H7 (cell line): ENCODE measurements at regions not wholly inside any gene's neighbourhood (a gene's known extent, or its start where the extent isn't known, plus 50 kb on each side); places are given as distances from the start of the nearest gene placed in this dataset.

Experiments used
- DNase-seq: peaks from one replicate; pipeline ENCODE4 v3.0.0; 2012
- H3K27me3 ChIP-seq: 2 replicates; pipeline ENCODE4 v1.6.0; 2011; ENCODE audit warnings: mild to moderate bottlenecking, low read length; ENCODE audit not compliant: control insufficient read depth, insufficient read depth
- H3K36me3 ChIP-seq: replicated peaks from 2 replicates; pipeline ENCODE4 v1.5.1; 2011; ENCODE audit warnings: low read length; ENCODE audit not compliant: control insufficient read depth, insufficient read depth
- H3K4me3 ChIP-seq: 2 replicates; pipeline ENCODE4 v1.5.1; 2011; ENCODE audit warnings: low read depth, mild to moderate bottlenecking, control low read depth, low read length, moderate library complexity; ENCODE audit not compliant: insufficient read depth

DNA sequence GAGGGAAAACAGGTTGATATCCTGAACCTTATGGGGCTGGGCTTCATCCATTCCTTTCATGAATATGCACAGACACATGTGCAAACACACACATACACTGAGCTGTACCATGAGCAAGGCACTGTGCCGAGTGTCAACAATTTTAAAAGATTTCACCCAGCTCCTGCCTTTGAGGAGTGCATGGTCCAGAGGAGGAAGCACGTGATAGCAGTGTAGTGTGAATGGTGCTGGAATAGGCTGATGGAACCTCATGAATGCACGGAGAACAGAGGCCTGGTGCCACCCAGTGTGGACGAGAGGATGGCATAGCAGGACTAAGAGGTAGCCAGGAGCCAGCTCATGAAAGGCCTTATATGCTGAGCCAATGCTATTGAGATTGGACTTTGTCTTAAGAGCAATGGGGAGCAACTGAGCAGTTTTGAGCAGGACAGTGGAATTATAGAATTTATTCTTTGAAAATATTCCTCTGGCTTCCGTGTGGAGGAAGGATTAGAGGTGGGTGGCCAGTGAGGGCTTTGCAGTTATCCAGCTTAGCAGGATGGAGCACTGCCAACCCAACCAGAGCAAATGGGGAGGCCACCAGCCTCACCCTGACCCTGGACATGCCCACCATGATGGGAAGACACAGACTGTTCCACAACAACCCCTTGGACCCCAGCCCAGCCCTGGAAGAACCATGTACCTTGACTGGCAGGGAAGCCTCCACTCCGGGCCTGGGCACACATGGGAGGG is 84.4 kb downstream of the UNC5CL start:
- no peak for DNase-seq
- no peak overlapping the region for H3K4me3 ChIP-seq

DNA sequence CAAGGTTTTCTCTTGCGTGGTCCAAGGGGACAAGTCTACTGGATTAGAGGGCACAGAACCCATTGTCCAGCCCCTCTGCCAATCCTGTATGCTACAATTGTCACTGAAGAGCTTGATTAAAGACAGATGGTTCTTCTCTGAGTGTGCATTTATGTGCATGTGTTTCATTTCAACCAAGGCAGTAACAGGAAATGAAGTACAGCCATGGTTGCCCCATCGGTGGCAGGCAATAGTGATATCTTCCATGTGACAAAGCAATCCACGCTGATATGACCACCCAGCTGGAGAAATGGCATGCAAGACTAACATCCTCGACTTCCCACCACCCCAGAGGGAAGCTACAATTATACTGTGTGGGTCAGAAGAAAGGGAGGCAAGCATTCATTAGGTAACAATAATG is 85.5 kb downstream of the UNC5CL start:
- no peaks in the 10 kb centered on the region for H3K27me3 ChIP-seq
- H3K4me3 ChIP-seq, result no peak overlapping the region
- H3K36me3 ChIP-seq, result no peaks in the 10 kb centered on the region
- no peak for DNase-seq

More for the DNA sequence above, 84.4 kb downstream of the UNC5CL start:
- no peaks in the 10 kb centered on the region for H3K36me3 ChIP-seq
- no peaks in the 10 kb centered on the region for H3K27me3 ChIP-seq

- Histone ChIP-seq H3K4me3 (no peak overlapping the region), H3K36me3 (no peaks in the 10 kb centered on the region), H3K27me3 (no peaks in the 10 kb centered on the region)
- DNase-seq, result peak; percentile 42
Observed at GRCh38 chr6:40950986-40951698, 87.9 kb downstream of the UNC5CL start.

DNA sequence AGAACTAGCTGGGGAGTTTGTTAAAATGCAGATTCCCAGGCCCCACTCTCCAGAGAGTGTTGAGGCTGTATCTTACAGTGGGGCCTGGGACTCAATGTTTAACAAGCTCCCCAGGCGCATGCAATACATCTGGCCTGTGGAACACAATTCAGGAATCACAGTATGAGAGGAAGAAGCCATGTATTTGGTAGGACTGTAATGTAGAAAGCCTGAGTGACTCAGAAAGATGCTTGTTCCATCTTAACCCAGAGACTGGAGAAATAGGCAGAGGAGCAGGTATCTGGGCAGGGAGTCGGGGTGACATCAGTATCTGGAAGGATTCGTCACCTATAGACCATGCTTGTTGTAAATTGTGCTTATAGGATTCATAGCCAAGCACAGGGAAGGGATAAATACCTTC is 90.5 kb downstream of the UNC5CL start:
- no peaks in the 10 kb centered on the region for H3K36me3 ChIP-seq
- no peak overlapping the region for H3K4me3 ChIP-seq
- no peaks in the 10 kb centered on the region for H3K27me3 ChIP-seq
- no peak for DNase-seq

DNA sequence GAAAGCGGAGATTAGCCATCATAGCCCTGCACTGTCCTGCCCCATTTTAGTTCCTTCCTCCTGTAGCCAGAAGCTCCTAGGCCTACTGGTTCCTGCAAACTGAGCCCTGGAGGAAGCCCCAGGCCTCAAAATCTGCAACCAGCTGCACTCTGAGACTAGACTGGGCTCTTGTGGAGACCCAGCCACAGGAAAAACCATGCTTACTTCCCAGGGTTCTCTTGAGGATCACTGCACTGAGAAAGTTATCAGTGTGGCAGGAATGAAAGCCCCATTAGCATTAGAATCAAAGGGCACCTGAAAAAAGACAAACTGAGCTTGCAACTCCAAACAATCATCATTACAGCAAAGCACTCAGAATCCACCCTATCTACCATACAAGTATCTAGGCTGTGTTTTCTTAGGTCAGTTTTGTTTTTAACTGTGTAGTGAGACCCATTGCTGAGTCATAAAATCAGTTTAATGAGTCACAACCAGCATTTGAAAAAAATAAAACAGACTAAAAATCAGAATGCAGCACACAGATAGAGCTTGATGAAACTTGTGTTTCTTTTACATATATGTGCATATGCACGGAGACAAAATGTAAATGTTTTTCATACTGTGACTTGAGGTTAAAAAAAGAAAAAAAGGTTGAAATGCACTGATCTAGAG is 91.0 kb downstream of the UNC5CL start:
- DNase-seq, result peak; percentile 46
- H3K4me3 ChIP-seq, result no peak overlapping the region
- H3K27me3 ChIP-seq, result no peaks in the 10 kb centered on the region
- H3K36me3 ChIP-seq, result no peaks in the 10 kb centered on the region

DNA sequence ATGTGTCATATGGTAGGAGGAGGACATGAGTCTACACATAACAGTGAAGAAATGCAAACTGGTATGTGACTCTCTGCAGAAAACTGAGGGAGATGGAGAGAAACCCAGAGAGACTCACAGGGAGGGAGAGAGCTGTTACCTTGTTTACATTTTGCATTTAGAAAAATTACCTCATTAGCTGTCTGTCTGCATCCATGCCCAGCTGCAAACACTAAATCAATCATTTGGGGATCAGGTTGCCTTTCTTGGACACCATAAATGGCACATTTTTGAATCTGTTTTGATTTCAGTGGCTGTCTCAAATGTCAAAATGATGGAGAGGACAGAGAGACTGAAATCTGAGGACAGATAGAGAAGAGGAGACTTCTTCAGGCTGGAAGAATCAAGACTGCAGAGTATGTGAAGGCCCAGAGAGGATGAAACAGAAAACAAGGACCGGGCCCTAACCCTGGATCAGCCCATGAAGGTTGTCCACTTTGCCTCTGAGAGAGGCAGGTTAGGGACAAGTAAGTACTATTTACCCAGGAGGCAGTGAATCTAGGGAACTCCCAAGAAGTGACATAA is 92.2 kb downstream of the UNC5CL start:
- no peak for DNase-seq
- Histone ChIP-seq H3K27me3 (no peaks in the 10 kb centered on the region), H3K4me3 (no peak overlapping the region), H3K36me3 (no peaks in the 10 kb centered on the region)

GRCh38 chr6:40937491-40937890 is 101.5 kb downstream of the UNC5CL start:
- no peak for DNase-seq
- Histone ChIP-seq H3K36me3 (no peaks in the 10 kb centered on the region), H3K4me3 (no peak overlapping the region), H3K27me3 (no peaks in the 10 kb centered on the region)

DNA sequence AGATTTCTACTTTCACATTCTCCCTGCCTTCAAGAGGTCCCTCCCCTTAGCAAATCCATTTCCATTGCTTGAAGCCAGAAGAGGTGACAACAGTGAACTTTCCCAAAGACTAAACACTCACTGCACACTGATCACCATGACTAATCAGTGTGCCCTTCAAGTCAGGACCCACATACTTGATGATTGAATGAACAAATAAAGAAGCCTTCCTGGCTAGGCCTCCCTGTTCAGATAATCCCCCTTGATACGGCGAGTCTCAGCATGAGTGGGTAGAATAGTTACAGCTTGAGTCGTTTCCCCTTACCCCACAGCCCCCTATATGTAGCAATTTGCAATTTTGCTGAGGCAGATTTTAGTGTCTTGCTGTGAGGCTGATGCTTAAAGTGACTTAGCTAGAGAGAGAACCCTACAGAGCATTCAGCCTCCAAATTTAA is 102.2 kb downstream of the UNC5CL start:
- Histone ChIP-seq H3K4me3 (no peak overlapping the region), H3K27me3 (no peaks in the 10 kb centered on the region), H3K36me3 (no peaks in the 10 kb centered on the region)
- DNase-seq, result no peak

DNA sequence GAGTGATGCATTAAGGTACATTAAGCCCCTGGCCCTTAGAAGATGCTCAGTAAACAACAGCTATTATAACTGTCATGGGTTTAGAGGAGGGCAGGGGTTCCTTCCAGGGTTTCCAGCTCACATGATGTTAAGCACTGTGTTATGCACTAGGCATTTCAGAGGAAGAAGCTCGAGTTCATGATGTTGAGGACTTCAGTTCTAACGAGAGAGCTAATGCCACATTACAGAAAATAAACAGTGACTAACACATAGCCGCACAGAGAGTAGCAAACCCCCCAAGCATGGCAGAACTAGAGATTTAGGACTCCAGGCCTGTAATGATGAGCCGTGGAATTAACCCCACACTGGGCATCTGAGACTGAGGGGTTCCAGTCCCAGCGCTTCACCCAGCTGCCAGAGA is 105.2 kb downstream of the UNC5CL start:
- H3K36me3 ChIP-seq, result no peaks in the 10 kb centered on the region
- H3K27me3 ChIP-seq, result no peaks in the 10 kb centered on the region
- no peak overlapping the region for H3K4me3 ChIP-seq
- DNase-seq, result no peak

DNA sequence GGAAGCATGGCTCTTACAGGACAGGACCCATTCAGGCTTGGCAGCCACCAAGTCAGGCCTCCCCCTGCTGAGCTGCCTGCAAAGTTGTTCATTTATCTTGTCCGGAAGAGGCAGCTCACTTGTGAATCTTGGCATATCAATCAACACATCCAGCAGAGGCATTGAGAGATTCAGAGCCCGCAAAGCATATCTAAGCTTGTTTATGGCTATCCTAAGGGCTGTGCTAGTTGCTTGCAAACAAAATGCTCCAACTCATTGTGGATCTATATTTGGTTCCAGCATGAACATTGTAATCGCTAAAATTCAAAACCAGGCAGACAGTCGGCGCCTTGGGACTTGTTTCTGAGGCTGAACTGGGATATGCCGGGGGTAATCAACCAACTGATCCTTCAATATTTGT is 106.1 kb downstream of the UNC5CL start:
- H3K36me3 ChIP-seq, result no peaks in the 10 kb centered on the region
- no peak for DNase-seq
- H3K27me3 ChIP-seq, result no peaks in the 10 kb centered on the region
- no peak overlapping the region for H3K4me3 ChIP-seq

GRCh38 chr6:40932366-40932765 is 106.7 kb downstream of the UNC5CL start:
- H3K27me3 ChIP-seq, result no peaks in the 10 kb centered on the region
- no peak overlapping the region for H3K4me3 ChIP-seq
- no peak for DNase-seq
- H3K36me3 ChIP-seq, result no peaks in the 10 kb centered on the region

- H3K27me3 ChIP-seq, result no peaks in the 10 kb centered on the region
- H3K36me3 ChIP-seq, result no peaks in the 10 kb centered on the region
- no peak for DNase-seq
Observed at GRCh38 chr6:40931931-40932330, 107.1 kb downstream of the UNC5CL start.

GRCh38 chr6:40930555-40930954 is 108.5 kb downstream of the UNC5CL start:
- no peaks in the 10 kb centered on the region; the same call in 1 of the 2 replicates for H3K27me3 ChIP-seq
- no peak overlapping the region for H3K4me3 ChIP-seq
- DNase-seq, result no peak
- no peaks in the 10 kb centered on the region for H3K36me3 ChIP-seq

More at GRCh38 chr6:40931931-40932330, 107.1 kb downstream of the UNC5CL start:
- H3K4me3 ChIP-seq, result no peak overlapping the region

- H3K27me3 ChIP-seq, result no peaks in the 10 kb centered on the region; the same call in 1 of the 2 replicates
- no peak for DNase-seq
- no peak overlapping the region for H3K4me3 ChIP-seq
- H3K36me3 ChIP-seq, result no peaks in the 10 kb centered on the region
Observed at GRCh38 chr6:40930045-40930444, 109.0 kb downstream of the UNC5CL start.

GRCh38 chr6:40929176-40929575 is 109.8 kb downstream of the UNC5CL start:
- H3K27me3 ChIP-seq, result no peaks in the 10 kb centered on the region; the same call in 1 of the 2 replicates
- H3K4me3 ChIP-seq, result no peak overlapping the region
- no peak for DNase-seq
- H3K36me3 ChIP-seq, result no peaks in the 10 kb centered on the region
